H1 (cell line): ENCODE measurements at regions not wholly inside any gene's neighbourhood (a gene's known extent, or its start where the extent isn't known, plus 50 kb on each side); places are given as distances from the start of the nearest gene placed in this dataset.

Source experiments
- CTCF ChIA-PET: fragments of 300-600 bp; sonication (Branson Sonifier 250); formaldehyde crosslinking; loops from one replicate; lab custom pipeline; 2021; ENCODE audit not compliant: partially characterized antibody; lab: Charles Lee
- POLR2A ChIA-PET: fragments of 300-600 bp; sonication (Branson Sonifier 250); formaldehyde crosslinking; loops from one replicate; lab custom pipeline; 2021; ENCODE audit warnings: inconsistent platforms; ENCODE audit not compliant: partially characterized antibody; lab: Charles Lee
- DNase-seq, 2 experiments: peaks; one replicate each; pipeline versions ENCODE4 v3.0.0 to v3.0.0-alpha.2; 2010 to 2022; ENCODE audit warnings: low spot score in 2 of 2, low read depth in 1 of 2, mixed read lengths in 1 of 2
- FAIRE-seq: peaks from 2 replicates; lab custom pipeline; 2011; peaks lifted over from hg19 to GRCh38; lab: Jason Lieb, UNC
- H2AFZ ChIP-seq: 2 replicates; pipeline ENCODE4 v1.8.1; 2012; ENCODE audit warnings: low read length, inconsistent platforms
- H2AK5ac ChIP-seq: 2 replicates; pipeline ENCODE4 v1.6.1; 2013; ENCODE audit warnings: low read depth, low read length
- H2BK120ac ChIP-seq: replicated peaks from 2 replicates; pipeline ENCODE3; 2013; ENCODE audit warnings: low read depth, low read length, inconsistent platforms
- H2BK12ac ChIP-seq: 2 replicates; pipeline ENCODE4 v1.6.1; 2013; ENCODE audit warnings: low read depth, low read length
- H2BK15ac ChIP-seq: 2 replicates; pipeline ENCODE4 v1.6.1; 2013; ENCODE audit warnings: low read length
- H2BK20ac ChIP-seq: 2 replicates; pipeline ENCODE4 v1.6.1; 2013; ENCODE audit warnings: low read length
- H2BK5ac ChIP-seq: 2 replicates; pipeline ENCODE4 v1.6.1; 2013; ENCODE audit warnings: low read depth, low read length
- H3K14ac ChIP-seq: 2 replicates; pipeline ENCODE4 v1.6.1; 2013; ENCODE audit warnings: inconsistent platforms; ENCODE audit not compliant: insufficient read length
- H3K18ac ChIP-seq: 2 replicates; pipeline ENCODE4 v1.6.1; 2013; ENCODE audit warnings: low read length; ENCODE audit errors: extremely low read depth
- H3K23ac ChIP-seq: 2 replicates; pipeline ENCODE4 v1.6.1; 2013; ENCODE audit warnings: inconsistent platforms; ENCODE audit not compliant: insufficient read length
- H3K23me2 ChIP-seq: 2 replicates; pipeline ENCODE4 v1.6.1; 2013; ENCODE audit warnings: low read depth, low read length
- H3K27ac ChIP-seq: 2 replicates; pipeline ENCODE4 v1.6.1; 2011; ENCODE audit warnings: low read depth, low read length, inconsistent platforms
- H3K27me3 ChIP-seq, 4 experiments: replicated peaks in 1 of 4; 1 replicate in 1 of 4; 2 replicates in 3 of 4; pipeline versions ENCODE4 v1.6.1 to v1.8.1; 2011 to 2013; ENCODE audit warnings: low read length in 3 of 4, mild to moderate bottlenecking in 3 of 4, inconsistent platforms in 2 of 4, mixed read lengths in 2 of 4, moderate library complexity in 1 of 4; ENCODE audit not compliant: control insufficient read depth in 3 of 4, insufficient read depth in 3 of 4; ENCODE audit errors: extremely low read depth in 1 of 4
- H3K36me3 ChIP-seq, 4 experiments: 2 replicates each; pipeline versions ENCODE4 v1.6.1 to v1.8.1; 2011 to 2013; ENCODE audit warnings: mild to moderate bottlenecking in 4 of 4, low read length in 3 of 4, moderate library complexity in 2 of 4, control low read depth in 1 of 4, inconsistent platforms in 1 of 4; ENCODE audit not compliant: insufficient read depth in 4 of 4, control insufficient read depth in 2 of 4
- H3K4ac ChIP-seq: replicated peaks from 2 replicates; pipeline ENCODE3; 2013; ENCODE audit warnings: low read length, low read depth, mixed read lengths, inconsistent platforms; ENCODE audit not compliant: insufficient read length
- H3K4me1 ChIP-seq, 4 experiments: replicated peaks in 1 of 4; 1 replicate in 1 of 4; 2 replicates in 3 of 4; pipeline versions ENCODE4 v1.6.1 to v1.8.1; 2011 to 2013; ENCODE audit warnings: low read length in 3 of 4, inconsistent platforms in 2 of 4, mixed read lengths in 1 of 4; ENCODE audit not compliant: insufficient read depth in 4 of 4, control insufficient read depth in 3 of 4
- H3K4me2 ChIP-seq, 2 experiments: 2 replicates each; pipeline versions ENCODE4 v1.6.1 to v1.8.1; 2011 to 2013; ENCODE audit warnings: low read depth in 2 of 2, low read length in 2 of 2, control low read depth in 1 of 2, inconsistent platforms in 1 of 2, mild to moderate bottlenecking in 1 of 2; ENCODE audit not compliant: insufficient read depth in 1 of 2
- H3K4me3 ChIP-seq, 4 experiments: fragments of 200-600, 300-600 bp in 1 of 4; sonication (generic), shearing (Covaris generic), sonication (Bioruptor Twin) in 1 of 4; 2 replicates each; pipeline versions ENCODE4 v1.5.1 to v1.8.1; 2011 to 2016; ENCODE audit warnings: low read length in 4 of 4, low read depth in 3 of 4, control low read depth in 2 of 4, inconsistent platforms in 2 of 4, mild to moderate bottlenecking in 2 of 4, mixed read lengths in 1 of 4, moderate library complexity in 1 of 4; ENCODE audit not compliant: insufficient read depth in 2 of 4; ENCODE audit errors: extremely low read depth in 1 of 4
- H3K56ac ChIP-seq: replicated peaks from 2 replicates; pipeline ENCODE3; 2013; ENCODE audit warnings: low read depth, mild to moderate bottlenecking, mixed read lengths, low read length, inconsistent platforms; ENCODE audit not compliant: insufficient read length
- H3K79me1 ChIP-seq: 2 replicates; pipeline ENCODE4 v1.6.1; 2013; ENCODE audit warnings: low read depth, low read length, control low read depth
- H3K79me2 ChIP-seq, 2 experiments: 2 replicates each; pipeline versions ENCODE4 v1.6.1 to v1.8.1; 2012 to 2013; ENCODE audit warnings: low read length in 2 of 2, mild to moderate bottlenecking in 2 of 2, inconsistent platforms in 1 of 2; ENCODE audit not compliant: insufficient read depth in 2 of 2, control insufficient read depth in 1 of 2
- H3K9ac ChIP-seq, 4 experiments: replicated peaks in 1 of 4; 1 replicate in 1 of 4; 2 replicates in 3 of 4; pipeline versions ENCODE4 v1.6.1 to v1.8.1; 2011 to 2013; ENCODE audit warnings: low read depth in 3 of 4, low read length in 3 of 4, control low read depth in 2 of 4, mild to moderate bottlenecking in 2 of 4, moderate library complexity in 2 of 4, inconsistent platforms in 1 of 4; ENCODE audit errors: extremely low read depth in 1 of 4
- H3K9me3 ChIP-seq, 2 experiments: 2 replicates each; pipeline versions ENCODE4 v1.6.1 to v1.8.1; 2012 to 2013; ENCODE audit warnings: mild to moderate bottlenecking in 2 of 2, moderate library complexity in 2 of 2, control low read depth in 1 of 2, inconsistent platforms in 1 of 2, low read depth in 1 of 2, low read length in 1 of 2, mixed read lengths in 1 of 2; ENCODE audit not compliant: insufficient read depth in 2 of 2
- H4K20me1 ChIP-seq, 2 experiments: replicated peaks in 1 of 2; 2 replicates each; pipeline versions ENCODE3 to v1.8.1; 2011 to 2013; ENCODE audit warnings: inconsistent platforms in 2 of 2, low read length in 2 of 2, mild to moderate bottlenecking in 1 of 2; ENCODE audit not compliant: insufficient read depth in 2 of 2, control insufficient read depth in 1 of 2
- H4K5ac ChIP-seq: 2 replicates; pipeline ENCODE4 v1.6.1; 2013; ENCODE audit warnings: low read length, low read depth, mixed read lengths, inconsistent platforms; ENCODE audit not compliant: insufficient read length
- H4K8ac ChIP-seq: 2 replicates; pipeline ENCODE4 v1.8.0; 2013; ENCODE audit warnings: mild to moderate bottlenecking, moderate library complexity, low read length, inconsistent platforms; ENCODE audit not compliant: insufficient read depth; ENCODE audit errors: extremely low read depth
- H4K91ac ChIP-seq: replicated peaks from 2 replicates; pipeline ENCODE3; 2013; ENCODE audit warnings: low read length, mixed read lengths, inconsistent platforms; ENCODE audit not compliant: insufficient read length
- ATF2 ChIP-seq: IDR thresholded peaks from 2 replicates; pipeline ENCODE4 v1.6.1; 2012; ENCODE audit warnings: low read length, inconsistent platforms
- CREB1 ChIP-seq: IDR thresholded peaks from 2 replicates; pipeline ENCODE4 v1.6.1; 2012; ENCODE audit warnings: inconsistent platforms
- CTCF ChIP-seq, 3 experiments: IDR thresholded peaks; 1 replicate in 2 of 3; 2 replicates in 1 of 3; pipeline versions ENCODE4 v1.5.1 to v1.6.1; 2011; ENCODE audit warnings: low read length in 3 of 3, mild to moderate bottlenecking in 3 of 3, inconsistent platforms in 2 of 3, low read depth in 1 of 3, moderate library complexity in 1 of 3; ENCODE audit not compliant: insufficient read depth in 1 of 3; ENCODE audit errors: control extremely low read depth in 1 of 3
- JUND ChIP-seq: IDR thresholded peaks from 2 replicates; pipeline ENCODE4 v1.6.1; 2011; ENCODE audit warnings: mild to moderate bottlenecking, improper control_type of control experiment, low read length
- NANOG ChIP-seq: IDR thresholded peaks from 2 replicates; pipeline ENCODE4 v1.6.1; 2011; ENCODE audit warnings: low read length, low read depth, mild to moderate bottlenecking, inconsistent platforms; ENCODE audit not compliant: insufficient read depth, poor library complexity, severe bottlenecking
- PHF8 ChIP-seq: fragments of 200-600 bp; sonication (generic); conservative IDR thresholded peaks from 2 replicates; pipeline ENCODE4 v1.7.1; 2012; ENCODE audit warnings: low read depth, mild to moderate bottlenecking, inconsistent platforms, low read length, moderate library complexity
- SIRT6 ChIP-seq: IDR thresholded peaks from one replicate; pipeline ENCODE4 v1.7.1; 2012; ENCODE audit warnings: low read length, inconsistent platforms
- SIX5 ChIP-seq: IDR thresholded peaks from 2 replicates; pipeline ENCODE4 v1.6.1; 2011; ENCODE audit warnings: mild to moderate bottlenecking, low read depth, low read length
- SUZ12 ChIP-seq: fragments of 200-600 bp; sonication (generic); IDR thresholded peaks from 2 replicates; pipeline ENCODE4 v1.6.1; 2012; ENCODE audit warnings: mild to moderate bottlenecking, inconsistent platforms, low read length, moderate library complexity, mixed read lengths
- TBP ChIP-seq: IDR thresholded peaks from 2 replicates; pipeline ENCODE4 v1.6.1; 2011; ENCODE audit warnings: low read depth, low read length, improper control_type of control experiment
- USF2 ChIP-seq: IDR thresholded peaks from 2 replicates; pipeline ENCODE4 v1.6.1; 2011; ENCODE audit warnings: low read length, improper control_type of control experiment

GRCh38 chrX:74147439-74147838 is 156.5 kb upstream of the ZCCHC13 start:
- Histone ChIP-seq H2BK5ac (no peak overlapping the region), H3K4me3 (no peak overlapping the region), H3K18ac (no peak overlapping the region), H4K20me1 (no peaks in the 10 kb centered on the region), H3K79me2 (no peaks in the 10 kb centered on the region), H4K8ac (no peak overlapping the region), H4K91ac (no peak overlapping the region), H3K56ac (no peak overlapping the region), H2BK20ac (no peak overlapping the region), H3K27ac (no peak overlapping the region), H3K9ac (no peak overlapping the region), H3K36me3 (no peaks in the 10 kb centered on the region), H3K23ac (no peak overlapping the region), H3K9me3 (no peaks in the 10 kb centered on the region; a peak in 1 of 4 replicates), H3K14ac (no peak overlapping the region), H2BK15ac (no peak overlapping the region), H2BK120ac (no peak overlapping the region), H3K4ac (no peak overlapping the region), H2BK12ac (no peak overlapping the region), H3K4me2 (no peak overlapping the region), H2AK5ac (no peak overlapping the region), H2AFZ (no peak overlapping the region), H3K4me1 (no peaks in the 10 kb centered on the region), H3K79me1 (no peaks in the 10 kb centered on the region), H4K5ac (no peak overlapping the region), H3K27me3 (no peaks in the 10 kb centered on the region), H3K23me2 (no peaks in the 10 kb centered on the region)
- ChIA-PET CTCF (no interaction called here), POLR2A (no interaction called here)
- FAIRE-seq: no peak
- no peak for DNase-seq
- TF ChIP-seq JUND (no peak), SIX5 (no peak), CTCF (IDR thresholded peaks at IDR 0.05; ENCODE audit: control extremely low read depth in 1 of 3, insufficient read depth in 1 of 3, low read depth in 1 of 3, low read length in 3 of 3) (no peak), USF2 (no peak), NANOG (no peak), TBP (no peak), CREB1 (no peak), SIRT6 (no peak), PHF8 (no peak), SUZ12 (no peak), ATF2 (no peak)
